Endothelial cell of hepatic sinusoid (primary cell): ENCODE measurements at regions not wholly inside any gene's neighbourhood (a gene's known extent, or its start where the extent isn't known, plus 50 kb on each side); places are given as distances from the start of the nearest gene placed in this dataset.
"Not testable (repeated sequence)": the region's sequence is repeated elsewhere in the genome, so short reads cannot be mapped to it uniquely, and the experiment has no call there.

Experiments used
- in situ Hi-C: cut with HindIII; loops from 2 replicates; pipeline ENCODE4 v1.10.0; 2017; ENCODE audit warnings: low sequenced_read_pairs

- in situ Hi-C loops = no loop called here
Measured at GRCh38 chr11:22454461-22455090, 116.4 kb downstream of the SLC17A6 start.

GRCh38 chr11:22449441-22449840 lies 111.3 kb downstream of the SLC17A6 start:
- in situ Hi-C loops = no loop called here

- in situ Hi-C loops = no loop called here
Measured at GRCh38 chr11:22444076-22444475, 105.9 kb downstream of the SLC17A6 start.

DNA sequence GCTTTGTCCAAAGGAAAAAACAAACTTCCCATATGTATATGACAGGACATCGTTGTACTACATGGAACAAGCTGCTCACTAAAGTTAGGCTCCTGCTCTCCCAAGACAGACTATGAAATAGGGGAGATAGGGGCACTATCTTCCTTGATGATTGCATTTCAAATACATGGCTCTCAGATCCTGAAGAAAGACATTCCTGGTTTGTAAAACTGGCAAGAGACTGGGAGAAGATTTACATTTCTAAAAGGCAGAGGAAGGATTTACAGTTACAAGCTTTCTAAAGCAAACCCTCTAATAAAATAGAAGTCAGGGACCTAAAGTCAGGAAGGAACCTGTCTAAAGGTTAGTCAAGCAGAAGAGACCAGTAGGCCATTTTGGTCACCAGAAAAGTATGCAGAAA lies 103.7 kb downstream of the SLC17A6 start:
- in situ Hi-C loops = no loop called here

GRCh38 chr11:22435582-22435981 lies 97.4 kb downstream of the SLC17A6 start:
- in situ Hi-C loops = not testable (repeated sequence)

DNA sequence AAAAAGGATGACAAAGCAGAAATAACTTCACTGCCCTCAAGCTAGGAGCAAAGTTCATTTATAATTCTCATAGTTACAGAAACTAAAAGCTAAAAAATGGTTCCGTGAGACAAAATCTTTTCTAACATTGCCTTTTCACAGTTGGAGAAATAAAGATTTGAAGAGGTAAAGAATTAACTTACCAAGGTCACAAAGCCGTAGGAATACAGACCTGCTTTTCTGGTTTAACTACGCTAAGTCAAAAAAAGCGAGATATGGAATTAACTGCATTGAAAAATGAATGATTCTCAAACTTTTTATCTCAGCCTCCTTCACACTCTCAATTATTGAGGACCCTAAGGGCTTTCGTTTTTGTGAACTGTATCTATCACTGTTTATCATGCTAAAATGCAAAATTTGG lies 95.3 kb downstream of the SLC17A6 start:
- in situ Hi-C loops = no loop called here

GRCh38 chr11:22433094-22433455 lies 94.9 kb downstream of the SLC17A6 start:
- in situ Hi-C loops = no loop called here

- in situ Hi-C loops = no loop called here
Measured at GRCh38 chr11:22432291-22433093, 94.3 kb downstream of the SLC17A6 start.

GRCh38 chr11:22431106-22431505 lies 92.9 kb downstream of the SLC17A6 start:
- in situ Hi-C loops = no loop called here

- in situ Hi-C loops = no loop called here
Measured at GRCh38 chr11:22430639-22431038, 92.5 kb downstream of the SLC17A6 start.

DNA sequence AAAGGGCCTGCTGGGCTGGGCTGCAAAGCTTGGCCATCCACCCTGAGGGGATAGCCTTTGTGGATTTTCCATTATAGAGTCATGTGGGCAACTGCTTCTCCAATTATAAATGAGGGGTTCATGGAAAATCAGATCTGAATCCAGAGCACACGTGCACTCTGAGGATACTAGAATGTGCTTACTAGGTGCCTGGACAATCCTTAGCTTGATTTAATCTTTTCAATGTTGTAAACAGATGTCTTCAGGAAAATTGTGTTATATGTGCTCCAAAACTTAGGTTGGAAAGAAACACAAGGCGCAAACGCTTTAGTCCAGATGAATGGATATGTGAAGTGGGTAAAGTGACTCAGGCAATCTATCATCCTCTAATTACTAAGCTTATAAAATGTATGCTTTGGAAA lies 92.0 kb downstream of the SLC17A6 start:
- in situ Hi-C loops = no loop called here
